Erythroblast (primary cell): ENCODE measurements at regions not wholly inside any gene's neighbourhood (a gene's known extent, or its start where the extent isn't known, plus 50 kb on each side); places are given as distances from the start of the nearest gene placed in this dataset.
"Not testable (repeated sequence)": the region's sequence is repeated elsewhere in the genome, so short reads cannot be mapped to it uniquely, and the experiment has no call there.

Source experiments
- GATA1 ChIP-seq: IDR thresholded peaks from 2 replicates; pipeline ENCODE4 v1.6.1; 2011; ENCODE audit warnings: low read depth, mild to moderate bottlenecking, control low read depth, low read length, moderate library complexity
- POLR2A ChIP-seq: IDR thresholded peaks from 2 replicates; pipeline ENCODE4 v1.6.1; 2011; ENCODE audit warnings: mild to moderate bottlenecking, low read length

DNA sequence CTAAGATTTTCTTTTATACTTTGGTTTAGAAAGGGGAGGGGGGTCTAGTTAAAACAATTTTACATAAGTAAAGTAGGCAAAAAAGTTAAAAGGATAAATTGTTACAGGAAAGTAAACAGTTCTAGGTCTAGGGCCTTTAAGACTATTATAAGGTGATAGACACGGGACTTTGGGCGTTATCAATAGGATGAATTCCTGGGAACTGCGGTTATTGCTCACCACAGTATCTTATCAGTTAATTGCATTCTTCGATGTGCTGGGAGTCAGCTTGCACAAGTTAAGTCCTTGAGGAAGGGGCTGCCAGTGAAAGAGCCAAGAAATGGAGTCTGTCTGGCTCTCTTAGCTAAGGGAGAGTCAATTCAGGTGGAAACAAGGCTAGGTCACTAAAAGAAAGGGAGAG lies 163.8 kb upstream of the FRG2C start:
- TF ChIP-seq POLR2A, GATA1: not testable (repeated sequence)
